HG02571 (cell line): ENCODE measurements at regions not wholly inside any gene's neighbourhood (a gene's known extent, or its start where the extent isn't known, plus 50 kb on each side); places are given as distances from the start of the nearest gene placed in this dataset.

Experiments
- ATAC-seq: cut with Tn5 transposase; IDR thresholded peaks from one replicate; pipeline ENCODE4 v1.9.1; 2021; ENCODE audit warnings: mild to moderate bottlenecking, moderate library complexity; ENCODE audit not compliant: unreplicated experiment

- ATAC-seq = no peak
Observed at GRCh38 chr13:104015646-104016396, 949.6 kb upstream of the SLC10A2 start.

- ATAC-seq = no peak
Observed at GRCh38 chr13:104014803-104015645, 948.8 kb upstream of the SLC10A2 start.

- no peak for ATAC-seq
Observed at GRCh38 chr13:104011505-104012241, 945.5 kb upstream of the SLC10A2 start.

- no peak for ATAC-seq
Observed at GRCh38 chr13:104008541-104009435, 942.6 kb upstream of the SLC10A2 start.

- ATAC-seq = no peak
Observed at GRCh38 chr13:104008075-104008474, 941.9 kb upstream of the SLC10A2 start.

- ATAC-seq = no peak
Observed at GRCh38 chr13:104006625-104007075, 940.4 kb upstream of the SLC10A2 start.

GRCh38 chr13:104004572-104004971 lies 938.4 kb upstream of the SLC10A2 start:
- ATAC-seq = no peak

- ATAC-seq = no peak
Observed at GRCh38 chr13:104002216-104002615, 936.0 kb upstream of the SLC10A2 start.

- no peak for ATAC-seq
Observed at GRCh38 chr13:104001766-104002165, 935.5 kb upstream of the SLC10A2 start.

- ATAC-seq = no peak
Observed at GRCh38 chr13:103996733-103997132, 930.5 kb upstream of the SLC10A2 start.

- no peak for ATAC-seq
Observed at GRCh38 chr13:103983948-103984347, 917.7 kb upstream of the SLC10A2 start.

- ATAC-seq = no peak
Observed at GRCh38 chr13:103976371-103976770, 910.2 kb upstream of the SLC10A2 start.

- no peak for ATAC-seq
Observed at GRCh38 chr13:103973740-103974139, 907.5 kb upstream of the SLC10A2 start.

GRCh38 chr13:103969520-103970050 lies 903.4 kb upstream of the SLC10A2 start:
- ATAC-seq = no peak

- ATAC-seq = no peak
Observed at GRCh38 chr13:103965506-103966243, 899.5 kb upstream of the SLC10A2 start.

GRCh38 chr13:103961784-103962183 lies 895.6 kb upstream of the SLC10A2 start:
- ATAC-seq = no peak

- ATAC-seq = no peak
Observed at GRCh38 chr13:103961129-103961528, 894.9 kb upstream of the SLC10A2 start.

GRCh38 chr13:103960001-103960400 lies 893.8 kb upstream of the SLC10A2 start:
- no peak for ATAC-seq

GRCh38 chr13:103958691-103959090 lies 892.5 kb upstream of the SLC10A2 start:
- no peak for ATAC-seq
